Neuronal stem cell (in vitro differentiated cells): ENCODE measurements at regions not wholly inside any gene's neighbourhood (a gene's known extent, or its start where the extent isn't known, plus 50 kb on each side); places are given as distances from the start of the nearest gene placed in this dataset.
A peak's percentile ranks its signal among the peaks of the same experiment; 100 is the strongest.

Experiments
- DNase-seq: peaks from one replicate; pipeline ENCODE4 v3.0.0-alpha.2; 2013; ENCODE audit warnings: low spot score
- H2AFZ ChIP-seq: one replicate; pipeline ENCODE4 v1.6.1; 2013; ENCODE audit warnings: mild to moderate bottlenecking, low read length, inconsistent platforms
- H2AK5ac ChIP-seq: 2 replicates; pipeline ENCODE4 v1.6.1; 2013; ENCODE audit warnings: low read depth, mild to moderate bottlenecking, inconsistent platforms, low read length, moderate library complexity, mixed read lengths
- H2BK120ac ChIP-seq: 2 replicates; pipeline ENCODE4 v1.6.1; 2013; ENCODE audit warnings: low read depth, mild to moderate bottlenecking, inconsistent platforms, low read length, moderate library complexity, mixed read lengths
- H2BK12ac ChIP-seq: one replicate; pipeline ENCODE4 v1.6.1; 2013; ENCODE audit warnings: low read length, inconsistent platforms
- H2BK15ac ChIP-seq: 2 replicates; pipeline ENCODE4 v1.6.1; 2013; ENCODE audit warnings: mild to moderate bottlenecking, low read length, inconsistent platforms, mixed read lengths
- H2BK5ac ChIP-seq: one replicate; pipeline ENCODE4 v1.6.1; 2013; ENCODE audit warnings: inconsistent platforms, mild to moderate bottlenecking, low read length, moderate library complexity
- H3K14ac ChIP-seq: one replicate; pipeline ENCODE4 v1.6.1; 2013; ENCODE audit warnings: low read length, inconsistent platforms
- H3K18ac ChIP-seq: 2 replicates; pipeline ENCODE4 v1.6.1; 2013; ENCODE audit warnings: low read length, inconsistent platforms
- H3K23ac ChIP-seq: 2 replicates; pipeline ENCODE4 v1.6.1; 2013; ENCODE audit warnings: low read depth, mild to moderate bottlenecking, mixed read lengths, low read length, inconsistent platforms; ENCODE audit not compliant: poor library complexity
- H3K27ac ChIP-seq: replicated peaks from 3 replicates; pipeline ENCODE4 v1.5.1; 2013; ENCODE audit warnings: low read length, inconsistent platforms
- H3K27me3 ChIP-seq, 3 experiments: 2 replicates each; pipeline ENCODE4 v1.6.1; 2013; ENCODE audit warnings: low read length in 3 of 3, mild to moderate bottlenecking in 2 of 3, inconsistent platforms in 1 of 3, low read depth in 1 of 3, mixed read lengths in 1 of 3, moderate library complexity in 1 of 3; ENCODE audit not compliant: control insufficient read depth in 3 of 3, insufficient read depth in 3 of 3
- H3K36me3 ChIP-seq, 2 donors: replicated peaks in 1 of 2; 2 replicates each; pipeline ENCODE4 v1.6.1; 2013; ENCODE audit warnings: low read length in 2 of 2; ENCODE audit not compliant: control insufficient read depth in 2 of 2, insufficient read depth in 2 of 2
- H3K4ac ChIP-seq: 2 replicates; pipeline ENCODE4 v1.6.1; 2013; ENCODE audit warnings: inconsistent platforms, mild to moderate bottlenecking, low read length, moderate library complexity
- H3K4me1 ChIP-seq, 2 donors: 1 replicate in 1 of 2; 2 replicates in 1 of 2; pipeline ENCODE4 v1.6.1; 2013; ENCODE audit warnings: low read length in 2 of 2, low read depth in 1 of 2; ENCODE audit not compliant: control insufficient read depth in 2 of 2, insufficient read depth in 1 of 2
- H3K4me2 ChIP-seq: one replicate; pipeline ENCODE4 v1.6.1; 2013; ENCODE audit warnings: mild to moderate bottlenecking, low read length, inconsistent platforms; ENCODE audit not compliant: insufficient read depth, poor library complexity, severe bottlenecking
- H3K4me3 ChIP-seq, 2 donors: 2 replicates each; pipeline ENCODE4 v1.5.1; 2013; ENCODE audit warnings: low read length in 2 of 2, mild to moderate bottlenecking in 2 of 2, inconsistent platforms in 1 of 2, moderate library complexity in 1 of 2
- H3K79me1 ChIP-seq: one replicate; pipeline ENCODE4 v1.6.1; 2013; ENCODE audit warnings: low read depth, mild to moderate bottlenecking, inconsistent platforms, low read length, moderate library complexity
- H3K9ac ChIP-seq: one replicate; pipeline ENCODE4 v1.6.1; 2013; ENCODE audit warnings: mild to moderate bottlenecking, low read depth, low read length, inconsistent platforms; ENCODE audit not compliant: poor library complexity
- H3K9me3 ChIP-seq, 2 donors: replicated peaks in 1 of 2; 2 replicates each; pipeline versions ENCODE3 to v1.6.1; 2013; ENCODE audit warnings: low read length in 2 of 2, mild to moderate bottlenecking in 2 of 2, inconsistent platforms in 1 of 2, low read depth in 1 of 2, mixed read lengths in 1 of 2, moderate library complexity in 1 of 2; ENCODE audit not compliant: control insufficient read depth in 2 of 2, insufficient read depth in 1 of 2
- H4K8ac ChIP-seq: one replicate; pipeline ENCODE4 v1.6.1; 2013; ENCODE audit warnings: low read depth, mild to moderate bottlenecking, inconsistent platforms, low read length, moderate library complexity
- H4K91ac ChIP-seq: one replicate; pipeline ENCODE4 v1.6.1; 2013; ENCODE audit warnings: low read length, low read depth, mild to moderate bottlenecking, inconsistent platforms; ENCODE audit not compliant: poor library complexity
- WGBS, 2 donors: extraction: QIAGEN DNeasy Blood & Tissue Kit; methylation state at CpG; one replicate each; pipeline ENCODE4 v1.1.7; 2013; ENCODE audit warnings: missing lambda C conversion rate in 2 of 2, mixed read lengths in 1 of 2; ENCODE audit not compliant: insufficient read length in 2 of 2, insufficient replicate concordance in 1 of 2; ENCODE audit errors: extremely low coverage in 2 of 2; 5-methylcytosine and 5-hydroxymethylcytosine counted together

DNA sequence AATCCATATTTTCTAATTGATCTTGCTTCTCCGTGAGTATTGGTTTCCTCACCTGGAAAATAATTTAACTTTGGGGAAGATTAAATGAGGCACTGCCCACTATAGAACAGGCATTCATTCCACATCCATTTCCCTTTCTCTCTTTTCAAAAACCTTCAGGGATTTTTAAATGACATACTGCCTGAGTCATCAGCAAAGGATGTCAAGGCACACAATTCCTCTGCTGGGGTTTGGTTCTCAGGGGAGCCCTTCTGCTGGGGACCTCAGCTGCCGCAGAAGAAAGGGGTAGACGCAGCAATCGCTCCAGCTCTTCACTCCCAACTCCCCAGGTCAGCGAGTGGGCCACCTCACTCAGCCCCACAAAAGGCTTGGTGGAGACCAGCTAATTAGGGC is 90.7 kb upstream of the BACH2 start:
- Histone ChIP-seq H3K27ac (no peak overlapping the region), H3K4me1 (peaks cover 3 to 17% of the 10 kb centered on the region in 2 donors), H2AFZ (no peak overlapping the region), H4K91ac (no peak overlapping the region), H2AK5ac (no peak overlapping the region), H3K18ac (peak overlapping the region; percentile 62), H3K23ac (no peak overlapping the region), H3K4ac (no peak overlapping the region), H3K4me2 (no peak overlapping the region), H3K4me3 (no peak overlapping the region), H3K27me3 (no peaks in the 10 kb centered on the region), H3K79me1 (no peaks in the 10 kb centered on the region), H3K36me3 (no peaks in the 10 kb centered on the region), H2BK15ac (no peak overlapping the region), H3K9me3 (no peaks in the 10 kb centered on the region), H4K8ac (no peak overlapping the region), H2BK120ac (no peak overlapping the region), H3K9ac (no peak overlapping the region), H2BK5ac (no peak overlapping the region), H2BK12ac (no peak overlapping the region), H3K14ac (no peak overlapping the region)
- no peak for DNase-seq
- WGBS, 2 donors, result no CpG with 5 or more reads among the region's 5 CpGs

DNA sequence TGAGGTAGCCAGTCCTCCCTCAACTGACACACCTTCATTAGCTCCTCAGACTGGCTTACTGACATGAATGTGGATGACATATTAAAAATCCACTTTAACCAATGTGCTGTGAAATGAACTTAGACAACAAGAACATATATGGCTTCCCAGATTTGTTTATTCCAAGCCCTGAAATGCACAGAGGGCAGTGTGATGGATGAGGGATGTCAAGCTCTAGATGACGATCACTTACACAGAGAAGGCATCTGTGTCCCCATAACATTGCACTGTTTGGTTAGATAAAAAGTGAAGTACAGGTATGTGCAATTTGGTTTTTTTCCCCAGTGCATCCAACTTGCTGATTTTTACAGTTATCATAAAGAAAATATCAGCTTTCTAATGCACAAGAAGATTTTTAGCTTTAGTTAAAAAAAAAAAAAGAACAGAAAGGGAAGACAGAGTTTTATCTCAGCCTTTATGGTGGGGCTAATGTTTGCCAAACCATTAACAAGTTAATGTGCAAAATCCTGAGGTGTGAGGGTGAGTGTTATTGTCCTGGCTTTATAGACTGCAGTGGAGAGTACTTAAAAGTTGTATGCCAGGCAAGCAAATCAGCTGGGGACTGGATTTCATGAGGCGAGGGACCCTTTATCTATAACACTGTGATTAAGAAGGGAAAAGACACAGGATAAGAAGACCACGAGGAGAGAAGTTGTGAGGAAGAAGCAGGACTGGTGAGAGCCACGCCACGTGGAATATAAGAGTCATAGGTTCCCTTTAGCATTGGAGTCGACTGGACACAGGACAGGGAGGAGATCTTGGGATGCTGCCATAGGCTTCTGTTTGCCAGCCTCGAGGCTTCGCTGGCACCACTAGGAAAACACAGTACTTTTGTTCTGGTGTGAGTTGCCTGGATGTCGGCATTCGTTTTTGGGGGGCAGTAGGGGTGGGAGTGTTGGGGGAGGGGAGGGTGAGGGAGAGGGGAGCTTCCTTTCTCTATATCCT is 90.0 kb upstream of the BACH2 start:
- Histone ChIP-seq H3K9me3 (no peaks in the 10 kb centered on the region), H3K14ac (no peak overlapping the region), H4K8ac (no peak overlapping the region), H3K4me3 (no peak overlapping the region), H3K9ac (no peak overlapping the region), H2BK15ac (no peak overlapping the region), H3K27me3 (no peaks in the 10 kb centered on the region), H3K27ac (no peak overlapping the region), H3K18ac (no peak overlapping the region), H2BK5ac (no peak overlapping the region), H3K36me3 (no peaks in the 10 kb centered on the region), H3K4me1 (peaks cover 3 to 17% of the 10 kb centered on the region in 2 donors), H2AK5ac (no peak overlapping the region), H2BK120ac (no peak overlapping the region), H3K79me1 (no peaks in the 10 kb centered on the region), H2BK12ac (no peak overlapping the region), H3K23ac (no peak overlapping the region), H4K91ac (no peak overlapping the region), H3K4me2 (no peak overlapping the region), H3K4ac (no peak overlapping the region), H2AFZ (no peak overlapping the region)
- no peak for DNase-seq
- no CpG with 5 or more reads among the region's 10 CpGs for WGBS, 2 donors

DNA sequence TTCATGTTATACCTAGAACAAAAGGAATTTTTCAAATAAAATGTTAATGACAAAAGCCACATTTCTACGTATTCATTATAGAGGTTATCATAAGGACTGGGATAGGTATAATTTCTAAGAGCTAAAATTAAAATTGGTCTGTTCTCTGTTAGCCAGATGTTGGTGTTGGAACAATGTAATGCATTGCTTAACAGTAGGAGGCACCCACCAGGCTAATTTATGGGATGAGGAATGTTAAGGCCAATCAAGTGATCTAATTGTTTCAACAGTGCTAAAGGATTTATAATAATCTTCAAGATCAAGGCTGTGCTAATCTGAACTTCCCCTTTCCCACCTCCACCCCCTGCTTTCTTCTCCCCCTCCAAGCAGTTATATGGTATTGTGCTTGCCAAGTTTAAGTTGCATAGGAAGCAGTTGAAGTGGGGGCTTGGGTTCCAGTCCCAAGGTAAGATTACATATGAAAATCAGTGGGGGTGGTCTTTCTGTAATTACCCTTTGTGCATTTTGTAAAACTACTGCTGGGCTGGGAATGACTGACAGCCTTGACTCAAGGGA is 89.2 kb upstream of the BACH2 start:
- Histone ChIP-seq H3K4ac (no peak overlapping the region), H4K91ac (no peak overlapping the region), H2BK15ac (no peak overlapping the region), H2BK5ac (no peak overlapping the region), H3K9ac (no peak overlapping the region), H3K9me3 (no peaks in the 10 kb centered on the region), H2AFZ (no peak overlapping the region), H3K23ac (no peak overlapping the region), H3K4me3 (no peak overlapping the region), H3K79me1 (no peaks in the 10 kb centered on the region), H3K14ac (no peak overlapping the region), H4K8ac (no peak overlapping the region), H2AK5ac (no peak overlapping the region), H3K27me3 (no peaks in the 10 kb centered on the region), H3K4me2 (no peak overlapping the region), H3K36me3 (no peaks in the 10 kb centered on the region), H2BK12ac (no peak overlapping the region), H2BK120ac (no peak overlapping the region), H3K4me1 (peaks cover 3 to 17% of the 10 kb centered on the region in 2 donors), H3K18ac (no peak overlapping the region), H3K27ac (no peak overlapping the region)
- no peak for DNase-seq
- no CpG with 5 or more reads among the region's 1 CpG for WGBS, 2 donors

DNA sequence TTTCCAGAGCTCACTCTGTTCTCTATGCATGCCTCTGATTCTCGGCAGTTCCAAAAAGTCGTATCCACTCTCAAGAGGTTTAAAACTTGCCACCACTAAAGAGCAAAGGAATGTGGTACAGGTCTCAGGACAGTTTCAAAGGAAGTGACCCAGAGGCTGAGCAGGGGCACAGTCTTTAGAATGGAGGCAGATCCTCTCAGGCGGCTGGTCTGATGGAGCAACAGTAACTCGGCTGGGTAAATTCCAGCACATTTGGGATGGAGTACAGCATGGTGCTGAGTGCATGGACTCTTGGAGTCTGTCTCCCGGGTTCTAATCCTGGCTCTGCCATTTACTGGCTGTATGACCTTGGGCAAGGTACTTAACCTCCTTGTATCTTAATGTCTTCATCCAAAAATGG is 88.1 kb upstream of the BACH2 start:
- Histone ChIP-seq H4K8ac (no peak overlapping the region), H3K4me1 (peaks cover 3 to 17% of the 10 kb centered on the region in 2 donors), H3K27me3 (no peaks in the 10 kb centered on the region), H3K9me3 (no peaks in the 10 kb centered on the region), H3K79me1 (no peaks in the 10 kb centered on the region), H2BK120ac (no peak overlapping the region), H3K27ac (peak overlapping the region; percentile 4), H2AK5ac (no peak overlapping the region), H3K4ac (no peak overlapping the region), H2BK12ac (no peak overlapping the region), H2BK5ac (no peak overlapping the region), H3K9ac (no peak overlapping the region), H3K4me2 (no peak overlapping the region), H3K14ac (no peak overlapping the region), H4K91ac (no peak overlapping the region), H2BK15ac (no peak overlapping the region), H2AFZ (no peak overlapping the region), H3K4me3 (no peak overlapping the region), H3K18ac (no peak overlapping the region), H3K36me3 (no peaks in the 10 kb centered on the region), H3K23ac (no peak overlapping the region)
- WGBS, 2 donors, result no CpG with 5 or more reads among the region's 5 CpGs
- DNase-seq, result no peak
